ENCODE measurements at regions not wholly inside any gene's neighbourhood (a gene's known extent, or its start where the extent isn't known, plus 50 kb on each side); places are given as distances from the start of the nearest gene placed in this dataset.
A peak's percentile ranks its signal among the peaks of the same experiment; 100 is the strongest.

DNA sequence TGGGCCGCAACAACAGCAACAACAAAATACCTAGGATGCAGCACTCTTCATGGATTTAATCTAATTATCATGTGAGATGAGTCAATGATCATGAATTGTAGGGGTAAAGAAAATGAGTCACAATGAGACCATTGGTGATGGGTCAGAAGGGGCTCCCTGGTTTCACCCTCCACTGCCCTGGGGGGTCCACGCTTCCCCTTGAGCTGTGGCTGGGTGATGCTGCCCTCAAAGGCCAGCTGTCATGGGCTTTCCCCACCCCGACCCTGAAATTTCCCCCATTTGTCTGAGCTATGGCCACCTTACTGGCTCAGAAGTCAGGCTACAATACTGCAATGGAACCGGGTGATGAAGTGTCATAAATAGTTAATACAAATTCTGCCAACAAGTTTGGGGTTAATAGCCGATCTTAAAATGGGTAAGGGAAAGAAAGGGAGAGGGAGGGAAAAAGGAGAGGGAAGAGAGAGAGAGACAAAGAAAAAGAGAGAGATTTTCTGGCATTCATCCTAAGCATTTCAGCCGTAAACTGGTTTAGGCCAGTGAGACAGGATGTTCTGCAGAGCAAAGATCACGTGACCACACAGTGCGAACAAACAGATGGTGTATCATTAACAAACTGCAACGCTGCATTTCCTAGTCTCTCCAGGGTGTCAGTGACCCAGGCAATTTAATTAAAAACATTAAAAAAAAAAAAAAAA is 143.4 kb upstream of the ERRFI1 start:
- no peaks in the 10 kb centered on the region for H3F3A ChIP-seq (ENCODE audit: low read depth)

DNA sequence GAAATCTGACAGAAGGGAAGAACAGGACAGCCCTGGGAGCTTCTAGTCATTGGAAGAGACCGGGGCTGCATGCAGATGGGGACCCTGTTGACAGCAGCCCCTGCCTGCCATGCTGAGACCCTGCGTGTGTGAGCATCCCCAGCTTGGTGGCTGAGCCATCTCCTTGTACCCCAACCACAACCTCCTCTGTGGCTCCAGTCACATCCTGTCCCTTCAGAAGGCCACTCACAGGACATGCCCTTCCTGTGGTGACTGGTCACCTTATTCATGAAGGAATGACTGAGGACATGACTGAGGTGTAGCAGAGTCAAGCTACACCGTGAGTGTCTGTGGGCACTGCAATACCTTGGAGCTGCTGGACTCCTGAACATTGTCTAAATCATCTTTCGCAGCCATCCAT is 141.8 kb upstream of the ERRFI1 start:
- Histone ChIP-seq H2AFZ (ENCODE audit: low read length) (peak overlapping the region; percentile 0; the same call in 1 of the 2 replicates), H3K9me2 (replicated peaks; ENCODE audit: low read depth, low read length) (no peaks in the 10 kb centered on the region), H3K36me3 (ENCODE audit: insufficient read depth, low read length) (no peaks in the 10 kb centered on the region), H3K9ac (ENCODE audit: low read depth, low read length, poor library complexity, severe bottlenecking) (no peak overlapping the region), H3K4me3 (ENCODE audit: low read length, poor library complexity, severe bottlenecking) (no peak overlapping the region), H3K79me2 (ENCODE audit: insufficient read depth, low read length) (no peaks in the 10 kb centered on the region), H3K9me3 (ENCODE audit: insufficient read depth, low read depth, low read length) (no peaks in the 10 kb centered on the region), H3F3A (ENCODE audit: low read depth) (no peaks in the 10 kb centered on the region), H3K4me2 (ENCODE audit: low read depth, low read length, poor library complexity, severe bottlenecking) (peak overlapping the region; percentile 20), H3K27me3 (ENCODE audit: insufficient read depth, low read length, poor library complexity, severe bottlenecking) (no peaks in the 10 kb centered on the region), H4K20me1 (ENCODE audit: insufficient read depth, low read length, poor library complexity, severe bottlenecking) (no peaks in the 10 kb centered on the region), H3K4me1 (ENCODE audit: insufficient read depth, low read length, poor library complexity, severe bottlenecking) (peaks cover 28% of the 10 kb centered on the region)
- TF ChIP-seq, protein P1, sequence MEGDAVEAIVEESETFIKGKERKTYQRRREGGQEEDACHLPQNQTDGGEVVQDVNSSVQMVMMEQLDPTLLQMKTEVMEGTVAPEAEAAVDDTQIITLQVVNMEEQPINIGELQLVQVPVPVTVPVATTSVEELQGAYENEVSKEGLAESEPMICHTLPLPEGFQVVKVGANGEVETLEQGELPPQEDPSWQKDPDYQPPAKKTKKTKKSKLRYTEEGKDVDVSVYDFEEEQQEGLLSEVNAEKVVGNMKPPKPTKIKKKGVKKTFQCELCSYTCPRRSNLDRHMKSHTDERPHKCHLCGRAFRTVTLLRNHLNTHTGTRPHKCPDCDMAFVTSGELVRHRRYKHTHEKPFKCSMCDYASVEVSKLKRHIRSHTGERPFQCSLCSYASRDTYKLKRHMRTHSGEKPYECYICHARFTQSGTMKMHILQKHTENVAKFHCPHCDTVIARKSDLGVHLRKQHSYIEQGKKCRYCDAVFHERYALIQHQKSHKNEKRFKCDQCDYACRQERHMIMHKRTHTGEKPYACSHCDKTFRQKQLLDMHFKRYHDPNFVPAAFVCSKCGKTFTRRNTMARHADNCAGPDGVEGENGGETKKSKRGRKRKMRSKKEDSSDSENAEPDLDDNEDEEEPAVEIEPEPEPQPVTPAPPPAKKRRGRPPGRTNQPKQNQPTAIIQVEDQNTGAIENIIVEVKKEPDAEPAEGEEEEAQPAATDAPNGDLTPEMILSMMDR (conservative IDR thresholded peaks at IDR 0.05; ENCODE audit: low read length) = no peak
- TF ChIP-seq EZH2phosphoT487 (IDR thresholded peaks at IDR 0.05; ENCODE audit: borderline replicate concordance) = no peak

More for the DNA sequence above, 143.4 kb upstream of the ERRFI1 start:
- H3K4me3 ChIP-seq (ENCODE audit: low read length, poor library complexity, severe bottlenecking) = peak overlapping the region; percentile 49
- peak overlapping the region; percentile 62 for H3K9ac ChIP-seq (ENCODE audit: low read depth, low read length, poor library complexity, severe bottlenecking)
- TF ChIP-seq, protein P1 (conservative IDR thresholded peaks at IDR 0.05; ENCODE audit: low read length) = no peak
- no peak for TF ChIP-seq EZH2phosphoT487 (IDR thresholded peaks at IDR 0.05; ENCODE audit: borderline replicate concordance)
- no peaks in the 10 kb centered on the region for H3K79me2 ChIP-seq (ENCODE audit: insufficient read depth, low read length)
- H3K4me2 ChIP-seq (ENCODE audit: low read depth, low read length, poor library complexity, severe bottlenecking) = peak overlapping the region; percentile 64
- H3K9me2 ChIP-seq (replicated peaks; ENCODE audit: low read depth, low read length) = no peaks in the 10 kb centered on the region
- no peaks in the 10 kb centered on the region for H3K9me3 ChIP-seq (ENCODE audit: insufficient read depth, low read depth, low read length)
- H3K36me3 ChIP-seq (ENCODE audit: insufficient read depth, low read length) = no peaks in the 10 kb centered on the region
- H3K4me1 ChIP-seq (ENCODE audit: insufficient read depth, low read length, poor library complexity, severe bottlenecking) = peaks cover 28% of the 10 kb centered on the region
- no peaks in the 10 kb centered on the region for H3K27me3 ChIP-seq (ENCODE audit: insufficient read depth, low read length, poor library complexity, severe bottlenecking)
- H4K20me1 ChIP-seq (ENCODE audit: insufficient read depth, low read length, poor library complexity, severe bottlenecking) = no peaks in the 10 kb centered on the region
- peak overlapping the region; percentile 68 for H2AFZ ChIP-seq (ENCODE audit: low read length)

DNA sequence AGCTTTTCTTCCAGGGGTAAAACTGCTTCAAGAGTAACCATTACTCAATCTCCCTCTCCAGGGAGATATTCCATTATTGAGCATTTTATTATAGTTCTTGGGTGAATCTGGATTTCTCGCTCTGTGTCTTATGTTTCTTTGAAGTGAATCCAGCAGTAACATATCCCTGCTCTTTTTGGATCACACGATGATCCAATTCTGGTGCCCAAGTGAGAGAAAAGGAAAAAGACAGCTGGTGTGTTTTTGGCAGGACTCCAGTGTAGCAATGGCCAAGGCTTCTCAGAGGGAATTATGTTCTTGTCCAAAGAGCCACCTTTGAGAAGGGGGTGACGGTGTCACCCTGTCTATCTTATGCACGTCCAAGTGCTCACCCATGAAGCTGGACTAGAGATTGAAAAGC is 140.3 kb upstream of the ERRFI1 start:
- no peak overlapping the region for H2AFZ ChIP-seq (ENCODE audit: low read length)
- no peak overlapping the region for H3K9ac ChIP-seq (ENCODE audit: low read depth, low read length, poor library complexity, severe bottlenecking)
- no peaks in the 10 kb centered on the region for H3K9me2 ChIP-seq (replicated peaks; ENCODE audit: low read depth, low read length)
- H3K9me3 ChIP-seq (ENCODE audit: insufficient read depth, low read depth, low read length) = no peaks in the 10 kb centered on the region
- no peaks in the 10 kb centered on the region for H3K27me3 ChIP-seq (ENCODE audit: insufficient read depth, low read length, poor library complexity, severe bottlenecking)
- H3K4me1 ChIP-seq (ENCODE audit: insufficient read depth, low read length, poor library complexity, severe bottlenecking) = peaks cover 28% of the 10 kb centered on the region
- H3K4me2 ChIP-seq (ENCODE audit: low read depth, low read length, poor library complexity, severe bottlenecking) = no peak overlapping the region
- H3K36me3 ChIP-seq (ENCODE audit: insufficient read depth, low read length) = no peaks in the 10 kb centered on the region
- H3F3A ChIP-seq (ENCODE audit: low read depth) = no peaks in the 10 kb centered on the region
- H3K4me3 ChIP-seq (ENCODE audit: low read length, poor library complexity, severe bottlenecking) = no peak overlapping the region
- no peaks in the 10 kb centered on the region for H3K79me2 ChIP-seq (ENCODE audit: insufficient read depth, low read length)
- TF ChIP-seq, protein P1 (conservative IDR thresholded peaks at IDR 0.05; ENCODE audit: low read length) = no peak
- TF ChIP-seq EZH2phosphoT487 (IDR thresholded peaks at IDR 0.05; ENCODE audit: borderline replicate concordance) = no peak
- H4K20me1 ChIP-seq (ENCODE audit: insufficient read depth, low read length, poor library complexity, severe bottlenecking) = no peaks in the 10 kb centered on the region

All from Loucy (cell line).